CD8-positive, alpha-beta memory T cell (primary cell): ENCODE measurements at regions not wholly inside any gene's neighbourhood (a gene's known extent, or its start where the extent isn't known, plus 50 kb on each side); places are given as distances from the start of the nearest gene placed in this dataset.

ENCODE experiments used
- CTCF ChIA-PET: fragments of 350-600 bp; sonication (Branson Sonifier 250); formaldehyde crosslinking; loops from one replicate; lab custom pipeline; 2021; ENCODE audit warnings: antibody characterized with exemption; lab: Charles Lee
- POLR2A ChIA-PET: fragments of 350-600 bp; sonication (Branson Sonifier 250); formaldehyde crosslinking; loops from one replicate; lab custom pipeline; 2021; ENCODE audit warnings: antibody characterized with exemption; lab: Charles Lee
- DNase-seq, 5 donors: peaks; one replicate each; pipeline versions ENCODE4 v3.0.0 to v3.0.0-alpha.2; 2020 to 2022; ENCODE audit warnings: mixed read lengths in 1 of 5
- H3K27ac ChIP-seq: one replicate; pipeline ENCODE4 v1.7.0; 2013; ENCODE audit warnings: low read depth, mild to moderate bottlenecking, low read length, moderate library complexity
- H3K27me3 ChIP-seq: 2 replicates; pipeline ENCODE4 v1.7.0; 2013; ENCODE audit warnings: low read length, mild to moderate bottlenecking; ENCODE audit not compliant: insufficient read depth, poor library complexity, severe bottlenecking
- H3K36me3 ChIP-seq: 2 replicates; pipeline ENCODE4 v1.7.0; 2013; ENCODE audit warnings: mild to moderate bottlenecking, low read length, moderate library complexity; ENCODE audit not compliant: insufficient read depth
- H3K4me1 ChIP-seq: 2 replicates; pipeline ENCODE4 v1.7.0; 2013; ENCODE audit warnings: mild to moderate bottlenecking, low read length, moderate library complexity; ENCODE audit not compliant: insufficient read depth
- H3K4me3 ChIP-seq: 2 replicates; pipeline ENCODE4 v1.7.0; 2013; ENCODE audit warnings: mild to moderate bottlenecking, low read length
- H3K9me3 ChIP-seq: 2 replicates; pipeline ENCODE4 v1.7.0; 2013; ENCODE audit warnings: mild to moderate bottlenecking, low read length
- H3K27ac Mint-ChIP-seq, 8 donors: one replicate each; pipeline ENCODE4 v1.8.0; 2020 to 2021; ENCODE audit warnings: mixed read lengths in 8 of 8, mild to moderate bottlenecking in 6 of 8, inconsistent platforms in 3 of 8, moderate library complexity in 3 of 8
- H3K27me3 Mint-ChIP-seq, 2 donors: one replicate each; pipeline ENCODE4 v1.8.0; 2020 to 2021; ENCODE audit warnings: mixed read lengths in 2 of 2, mild to moderate bottlenecking in 1 of 2, moderate library complexity in 1 of 2
- H3K36me3 Mint-ChIP-seq, 3 donors: one replicate each; pipeline ENCODE4 v1.8.0; 2020 to 2021; ENCODE audit warnings: mixed read lengths in 3 of 3, inconsistent platforms in 1 of 3, mild to moderate bottlenecking in 1 of 3
- H3K4me1 Mint-ChIP-seq, 3 donors: one replicate each; pipeline ENCODE4 v1.8.0; 2020 to 2021; ENCODE audit warnings: mixed read lengths in 3 of 3, inconsistent platforms in 1 of 3, mild to moderate bottlenecking in 1 of 3
- H3K4me3 Mint-ChIP-seq, 7 donors: one replicate each; pipeline ENCODE4 v1.8.0; 2020 to 2021; ENCODE audit warnings: mixed read lengths in 7 of 7, mild to moderate bottlenecking in 6 of 7, moderate library complexity in 4 of 7, inconsistent platforms in 2 of 7
- H3K9me3 Mint-ChIP-seq, 5 donors: one replicate each; pipeline ENCODE4 v1.8.0; 2020 to 2022; ENCODE audit warnings: mixed read lengths in 5 of 5, mild to moderate bottlenecking in 3 of 5, moderate library complexity in 2 of 5, inconsistent platforms in 1 of 5

DNA sequence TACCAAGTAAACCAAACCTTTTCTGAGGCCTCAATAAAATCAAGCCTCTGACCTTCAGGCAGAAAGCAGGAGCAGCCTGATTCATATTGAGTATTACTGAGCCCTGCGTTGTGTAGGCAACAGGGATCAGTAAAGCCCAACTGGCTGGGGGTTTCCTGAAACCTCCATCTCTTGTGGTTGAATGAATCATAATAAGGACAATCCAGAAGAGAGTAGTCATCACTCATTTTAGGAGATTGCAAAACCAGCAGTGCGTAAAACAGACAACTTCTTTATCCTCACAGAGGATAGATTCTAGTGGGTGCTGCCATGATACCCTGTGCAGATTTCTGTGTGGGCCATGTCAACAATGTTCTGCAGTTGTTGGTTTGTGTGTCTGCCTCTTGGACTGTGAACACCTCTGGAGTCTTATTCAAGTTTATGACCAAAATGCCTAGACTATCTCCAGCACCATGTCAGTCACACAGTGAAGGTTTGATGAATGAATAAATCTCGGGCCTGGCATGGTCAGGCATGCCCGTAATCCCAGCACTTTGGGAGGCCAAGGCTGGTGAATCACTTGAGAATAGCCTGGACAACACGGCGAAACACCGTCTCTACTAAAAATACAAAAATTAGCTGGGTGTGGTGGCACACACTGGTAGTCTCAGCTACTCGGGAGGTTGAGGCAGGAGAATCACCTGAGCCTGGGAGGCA is 51.8 kb upstream of the RAB27B start:
- CTCF ChIA-PET: no interaction called here
- H3K36me3 ChIP-seq: no peaks in the 10 kb centered on the region
- no peaks in the 10 kb centered on the region for H3K9me3 ChIP-seq
- POLR2A ChIA-PET: no interaction called here
- H3K9me3 Mint-ChIP-seq: no peaks in the 10 kb centered on the region
- H3K4me1 Mint-ChIP-seq: no peaks in the 10 kb centered on the region
- H3K27ac ChIP-seq: no peak overlapping the region
- no peaks in the 10 kb centered on the region for H3K27me3 ChIP-seq
- no peak overlapping the region for H3K4me3 Mint-ChIP-seq
- peak overlapping the region in 1 of 8 donors; percentile 40 for H3K27ac Mint-ChIP-seq
- H3K27me3 Mint-ChIP-seq: no peaks in the 10 kb centered on the region
- no peaks in the 10 kb centered on the region for H3K4me1 ChIP-seq
- no peaks in the 10 kb centered on the region for H3K36me3 Mint-ChIP-seq
- DNase-seq: no peak
- H3K4me3 ChIP-seq: no peak overlapping the region

DNA sequence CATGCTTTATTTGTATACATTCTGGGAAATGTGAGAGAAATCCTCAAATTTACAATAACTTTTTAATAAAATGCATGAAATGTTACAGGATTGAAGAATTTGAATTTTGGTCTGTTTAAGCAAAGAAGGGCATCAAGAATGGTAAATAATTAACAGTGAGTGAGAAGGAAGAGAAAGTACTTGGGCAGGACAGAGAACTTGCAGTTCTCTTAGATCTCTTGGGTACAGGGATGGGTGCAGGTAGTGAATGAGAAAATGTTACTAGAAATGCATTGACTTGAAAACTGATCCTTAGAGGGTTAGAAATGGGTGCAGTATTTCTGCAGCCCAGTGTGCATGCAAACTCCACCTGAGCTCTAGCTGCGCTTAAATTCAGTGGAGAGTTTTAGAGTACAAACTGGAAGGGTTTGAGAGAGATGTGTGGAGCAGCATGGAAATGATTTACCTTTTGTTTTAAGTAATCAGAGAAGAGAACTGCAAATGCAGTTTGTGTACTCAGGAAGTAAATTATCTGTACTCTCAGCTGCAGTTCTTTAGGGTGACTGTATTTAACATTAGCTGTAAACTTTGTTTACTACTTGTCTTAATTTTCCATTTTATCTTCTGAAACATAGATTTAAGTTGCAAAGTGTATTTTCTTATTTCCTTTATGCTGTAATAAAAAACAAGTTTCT is 51.0 kb upstream of the RAB27B start:
- H3K4me3 ChIP-seq: no peak overlapping the region
- no peaks in the 10 kb centered on the region for H3K4me1 Mint-ChIP-seq
- H3K4me3 Mint-ChIP-seq: no peak overlapping the region
- H3K9me3 ChIP-seq: no peaks in the 10 kb centered on the region
- ChIA-PET CTCF (no interaction called here), POLR2A (no interaction called here)
- no peaks in the 10 kb centered on the region for H3K9me3 Mint-ChIP-seq
- H3K36me3 ChIP-seq: no peaks in the 10 kb centered on the region
- DNase-seq: no peak
- H3K27ac ChIP-seq: no peak overlapping the region
- no peaks in the 10 kb centered on the region for H3K27me3 ChIP-seq
- H3K27ac Mint-ChIP-seq: no peak overlapping the region
- no peaks in the 10 kb centered on the region for H3K27me3 Mint-ChIP-seq
- no peaks in the 10 kb centered on the region for H3K36me3 Mint-ChIP-seq
- no peaks in the 10 kb centered on the region for H3K4me1 ChIP-seq

GRCh38 chr18:54777989-54778388 is 50.3 kb upstream of the RAB27B start:
- Mint-ChIP-seq H3K4me3 (no peak overlapping the region), H3K36me3 (no peaks in the 10 kb centered on the region), H3K27ac (peak overlapping the region in 1 of 8 donors; percentile 11), H3K27me3 (no peaks in the 10 kb centered on the region), H3K4me1 (no peaks in the 10 kb centered on the region), H3K9me3 (no peaks in the 10 kb centered on the region)
- Histone ChIP-seq H3K9me3 (no peaks in the 10 kb centered on the region), H3K27ac (no peak overlapping the region), H3K4me3 (no peak overlapping the region), H3K4me1 (no peaks in the 10 kb centered on the region), H3K27me3 (no peaks in the 10 kb centered on the region), H3K36me3 (no peaks in the 10 kb centered on the region)
- ChIA-PET POLR2A (no interaction called here), CTCF (no interaction called here)
- DNase-seq: no peak
